GM12892 (cell line): ENCODE measurements at regions not wholly inside any gene's neighbourhood (a gene's known extent, or its start where the extent isn't known, plus 50 kb on each side); places are given as distances from the start of the nearest gene placed in this dataset.

Experiments
- POLR2A ChIP-seq: IDR thresholded peaks from 2 replicates; pipeline ENCODE4 v1.6.1; 2011; ENCODE audit warnings: low read depth, low read length, control low read depth
- TAF1 ChIP-seq: IDR thresholded peaks from 2 replicates; pipeline ENCODE4 v1.6.1; 2011; ENCODE audit warnings: low read depth, mild to moderate bottlenecking, control low read depth, low read length, borderline replicate concordance

- TF ChIP-seq POLR2A: no peak
- TF ChIP-seq TAF1: no peak
These were observed 121.8 kb upstream of the MED13 start for GRCh38 chr17:62186841-62187240.
